ENCODE measurements at regions not wholly inside any gene's neighbourhood (a gene's known extent, or its start where the extent isn't known, plus 50 kb on each side); places are given as distances from the start of the nearest gene placed in this dataset.
"Not testable (repeated sequence)": the region's sequence is repeated elsewhere in the genome, so short reads cannot be mapped to it uniquely, and the experiment has no call there.

- TF ChIP-seq, protein P1, sequence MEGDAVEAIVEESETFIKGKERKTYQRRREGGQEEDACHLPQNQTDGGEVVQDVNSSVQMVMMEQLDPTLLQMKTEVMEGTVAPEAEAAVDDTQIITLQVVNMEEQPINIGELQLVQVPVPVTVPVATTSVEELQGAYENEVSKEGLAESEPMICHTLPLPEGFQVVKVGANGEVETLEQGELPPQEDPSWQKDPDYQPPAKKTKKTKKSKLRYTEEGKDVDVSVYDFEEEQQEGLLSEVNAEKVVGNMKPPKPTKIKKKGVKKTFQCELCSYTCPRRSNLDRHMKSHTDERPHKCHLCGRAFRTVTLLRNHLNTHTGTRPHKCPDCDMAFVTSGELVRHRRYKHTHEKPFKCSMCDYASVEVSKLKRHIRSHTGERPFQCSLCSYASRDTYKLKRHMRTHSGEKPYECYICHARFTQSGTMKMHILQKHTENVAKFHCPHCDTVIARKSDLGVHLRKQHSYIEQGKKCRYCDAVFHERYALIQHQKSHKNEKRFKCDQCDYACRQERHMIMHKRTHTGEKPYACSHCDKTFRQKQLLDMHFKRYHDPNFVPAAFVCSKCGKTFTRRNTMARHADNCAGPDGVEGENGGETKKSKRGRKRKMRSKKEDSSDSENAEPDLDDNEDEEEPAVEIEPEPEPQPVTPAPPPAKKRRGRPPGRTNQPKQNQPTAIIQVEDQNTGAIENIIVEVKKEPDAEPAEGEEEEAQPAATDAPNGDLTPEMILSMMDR (IDR thresholded peaks at IDR 0.05; ENCODE audit: low read depth, low read length, missing control alignments), result no peak
- no peak overlapping the region for H3K4me3 ChIP-seq (replicated peaks; ENCODE audit: low read depth, low read length)
- no peak for DNase-seq (ENCODE audit: extremely low read depth, low read depth)
Measured at GRCh38 chr13:31537052-31537451, 202.3 kb upstream of the RXFP2 start.

GRCh38 chr13:31538067-31539042 is 201.0 kb upstream of the RXFP2 start:
- H3K4me3 ChIP-seq (replicated peaks; ENCODE audit: low read depth, low read length), result no peak overlapping the region
- DNase-seq (ENCODE audit: extremely low read depth, low read depth), result peak; percentile 31
- TF ChIP-seq, protein P1 (IDR thresholded peaks at IDR 0.05; ENCODE audit: low read depth, low read length, missing control alignments), result peak; percentile 73

DNA sequence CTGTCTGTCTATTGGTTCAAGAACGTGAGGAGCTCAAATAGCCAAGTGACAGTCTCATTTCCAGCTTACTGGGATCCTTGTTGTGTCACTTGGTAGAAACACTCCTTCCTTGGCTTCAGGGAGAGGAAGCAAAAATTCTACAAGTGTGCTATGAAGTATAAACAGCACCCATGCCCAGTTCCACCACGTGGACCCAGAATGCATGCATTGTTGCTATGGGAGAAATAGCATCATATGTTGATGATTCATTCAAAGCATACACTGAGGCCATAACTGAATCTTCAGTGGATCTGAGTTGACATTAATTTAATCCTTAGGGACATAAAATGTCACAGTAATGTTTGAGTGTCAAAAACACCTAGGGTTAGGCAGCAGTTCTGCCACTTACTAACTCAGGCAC is 199.0 kb upstream of the RXFP2 start:
- no peak for DNase-seq (ENCODE audit: extremely low read depth, low read depth)
- no peak overlapping the region for H3K4me3 ChIP-seq (replicated peaks; ENCODE audit: low read depth, low read length)
- TF ChIP-seq, protein P1 (IDR thresholded peaks at IDR 0.05; ENCODE audit: low read depth, low read length, missing control alignments), result no peak

DNA sequence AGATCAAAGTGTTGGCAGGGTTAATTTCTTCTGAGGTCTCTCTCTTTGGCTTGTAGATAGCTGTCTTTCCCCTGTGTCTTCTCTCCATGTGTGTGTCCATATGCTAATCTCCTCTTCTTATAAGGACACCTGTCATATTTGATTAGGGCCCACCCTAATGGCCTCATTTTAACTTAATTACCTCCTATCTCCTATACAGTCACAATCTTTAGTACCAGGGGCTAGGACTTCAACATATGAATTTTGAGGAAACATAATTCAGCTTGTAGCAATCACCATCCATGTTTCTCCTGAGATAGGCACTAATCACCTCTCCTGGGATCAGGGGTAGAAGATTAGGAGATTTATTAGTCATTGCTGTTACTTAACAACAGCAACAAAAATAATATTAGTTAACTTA is 196.1 kb upstream of the RXFP2 start:
- no peak overlapping the region for H3K4me3 ChIP-seq (replicated peaks; ENCODE audit: low read depth, low read length)
- no peak for DNase-seq (ENCODE audit: extremely low read depth, low read depth)
- TF ChIP-seq, protein P1 (IDR thresholded peaks at IDR 0.05; ENCODE audit: low read depth, low read length, missing control alignments), result no peak

DNA sequence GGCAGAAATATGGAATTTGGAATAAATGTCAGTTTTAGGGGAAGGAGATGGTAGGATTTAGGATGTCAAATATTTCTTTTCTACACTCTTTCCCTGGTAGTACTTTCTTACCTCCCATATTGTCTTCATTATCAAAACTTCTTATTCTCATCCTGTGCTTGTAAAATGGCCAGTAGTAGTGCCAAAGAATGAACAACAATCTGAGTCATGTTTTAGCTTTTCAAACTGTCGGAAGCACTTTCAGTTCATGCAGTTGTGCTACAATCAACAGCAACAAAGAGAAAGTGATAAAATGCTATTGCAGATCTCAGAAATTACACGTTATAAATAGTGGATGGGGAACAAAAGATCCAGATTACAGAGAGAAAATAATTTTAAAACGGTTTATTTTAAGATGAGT is 193.7 kb upstream of the RXFP2 start:
- peak; percentile 19 for DNase-seq (ENCODE audit: extremely low read depth, low read depth)
- TF ChIP-seq, protein P1 (IDR thresholded peaks at IDR 0.05; ENCODE audit: low read depth, low read length, missing control alignments), result no peak

GRCh38 chr13:31556376-31556775 is 182.9 kb upstream of the RXFP2 start:
- TF ChIP-seq, protein P1 (IDR thresholded peaks at IDR 0.05; ENCODE audit: low read depth, low read length, missing control alignments), result no peak
- H3K4me3 ChIP-seq (replicated peaks; ENCODE audit: low read depth, low read length), result no peak overlapping the region
- peak; percentile 39 for DNase-seq (ENCODE audit: extremely low read depth, low read depth)

More for the DNA sequence above, 193.7 kb upstream of the RXFP2 start:
- no peak overlapping the region for H3K4me3 ChIP-seq (replicated peaks; ENCODE audit: low read depth, low read length)

DNA sequence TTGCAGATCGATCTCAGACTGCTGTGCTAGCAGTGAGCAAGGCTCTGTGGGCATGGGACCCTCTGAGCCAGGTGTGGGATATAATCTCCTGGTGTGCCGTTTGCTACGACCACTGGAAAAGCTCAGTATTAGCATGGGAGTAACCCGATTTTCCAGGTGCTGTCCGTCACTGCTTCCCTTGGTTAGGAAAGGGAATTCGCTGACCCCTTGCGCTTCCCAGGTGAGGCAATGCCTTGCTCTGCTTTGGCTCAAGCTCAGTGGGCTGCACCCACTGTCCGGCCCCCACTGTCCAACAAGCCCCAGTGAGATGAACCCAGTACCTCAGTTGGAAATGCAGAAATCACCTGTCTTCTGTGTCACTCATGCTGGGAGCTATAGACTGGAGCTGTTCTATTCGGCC is 155.1 kb upstream of the RXFP2 start:
- H3K4me3 ChIP-seq (replicated peaks; ENCODE audit: low read depth, low read length); DNase-seq (ENCODE audit: extremely low read depth, low read depth): not testable (repeated sequence)

All from HFF-Myc (cell line).